22Rv1 (cell line): ENCODE measurements at regions not wholly inside any gene's neighbourhood (a gene's known extent, or its start where the extent isn't known, plus 50 kb on each side); places are given as distances from the start of the nearest gene placed in this dataset.

Experiments used
- H3K27ac ChIP-seq: fragments of 450-650 bp; 2 replicates; pipeline ENCODE4 v1.5.1; 2017
- ZFX ChIP-seq: fragments of 450-650 bp; IDR thresholded peaks from 2 replicates; pipeline ENCODE4 v1.6.1; 2017; ENCODE audit warnings: antibody characterized with exemption, borderline replicate concordance
- TF ChIP-seq, protein P1 (sequence below): fragments of 450-650 bp; IDR thresholded peaks from 2 replicates; pipeline ENCODE4 v1.5.1; 2017; ENCODE audit warnings: mild to moderate bottlenecking

DNA sequence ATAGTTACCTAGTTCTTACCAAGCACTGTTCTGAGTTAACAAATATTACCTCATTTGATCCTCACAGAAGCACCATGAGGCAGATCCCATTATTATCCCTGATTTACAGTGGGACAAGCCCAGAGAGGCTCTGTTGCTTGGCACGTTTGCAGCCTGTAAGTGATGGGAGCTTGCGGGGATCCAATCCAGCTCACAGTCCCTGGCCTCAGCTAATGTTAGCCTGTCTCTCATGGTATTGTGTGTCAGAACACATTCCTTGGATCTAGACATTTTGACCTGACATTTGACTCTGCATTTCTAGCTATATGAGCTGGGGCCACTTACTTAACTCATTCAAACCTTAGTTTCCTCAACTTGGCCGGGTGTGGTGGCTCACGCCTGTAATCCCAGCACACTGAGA lies 246.9 kb upstream of the LRTM1 start:
- H3K27ac ChIP-seq: no peak overlapping the region
- no peak for TF ChIP-seq ZFX
- TF ChIP-seq, protein P1, sequence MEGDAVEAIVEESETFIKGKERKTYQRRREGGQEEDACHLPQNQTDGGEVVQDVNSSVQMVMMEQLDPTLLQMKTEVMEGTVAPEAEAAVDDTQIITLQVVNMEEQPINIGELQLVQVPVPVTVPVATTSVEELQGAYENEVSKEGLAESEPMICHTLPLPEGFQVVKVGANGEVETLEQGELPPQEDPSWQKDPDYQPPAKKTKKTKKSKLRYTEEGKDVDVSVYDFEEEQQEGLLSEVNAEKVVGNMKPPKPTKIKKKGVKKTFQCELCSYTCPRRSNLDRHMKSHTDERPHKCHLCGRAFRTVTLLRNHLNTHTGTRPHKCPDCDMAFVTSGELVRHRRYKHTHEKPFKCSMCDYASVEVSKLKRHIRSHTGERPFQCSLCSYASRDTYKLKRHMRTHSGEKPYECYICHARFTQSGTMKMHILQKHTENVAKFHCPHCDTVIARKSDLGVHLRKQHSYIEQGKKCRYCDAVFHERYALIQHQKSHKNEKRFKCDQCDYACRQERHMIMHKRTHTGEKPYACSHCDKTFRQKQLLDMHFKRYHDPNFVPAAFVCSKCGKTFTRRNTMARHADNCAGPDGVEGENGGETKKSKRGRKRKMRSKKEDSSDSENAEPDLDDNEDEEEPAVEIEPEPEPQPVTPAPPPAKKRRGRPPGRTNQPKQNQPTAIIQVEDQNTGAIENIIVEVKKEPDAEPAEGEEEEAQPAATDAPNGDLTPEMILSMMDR: no peak

DNA sequence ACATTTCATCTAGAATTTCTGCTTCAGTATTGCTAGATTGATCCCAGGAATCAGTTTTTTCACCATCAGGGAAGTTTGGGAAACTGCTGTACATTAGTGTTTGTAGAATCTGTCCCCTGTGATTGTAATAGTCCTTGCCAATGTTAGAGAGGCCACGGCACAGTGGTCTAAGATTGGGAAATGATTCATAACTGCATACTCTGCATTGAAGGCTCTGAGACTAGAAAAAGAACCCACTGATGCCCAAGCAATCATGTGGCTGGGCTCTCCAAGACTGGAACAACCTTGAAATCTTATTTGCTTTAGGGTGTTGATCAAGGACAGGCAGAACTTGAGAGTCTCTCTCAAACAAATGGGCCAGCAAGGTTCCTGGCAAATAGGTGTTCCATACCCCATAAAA lies 245.6 kb upstream of the LRTM1 start:
- no peak overlapping the region for H3K27ac ChIP-seq
- TF ChIP-seq, protein P1: no peak
- TF ChIP-seq ZFX: no peak

DNA sequence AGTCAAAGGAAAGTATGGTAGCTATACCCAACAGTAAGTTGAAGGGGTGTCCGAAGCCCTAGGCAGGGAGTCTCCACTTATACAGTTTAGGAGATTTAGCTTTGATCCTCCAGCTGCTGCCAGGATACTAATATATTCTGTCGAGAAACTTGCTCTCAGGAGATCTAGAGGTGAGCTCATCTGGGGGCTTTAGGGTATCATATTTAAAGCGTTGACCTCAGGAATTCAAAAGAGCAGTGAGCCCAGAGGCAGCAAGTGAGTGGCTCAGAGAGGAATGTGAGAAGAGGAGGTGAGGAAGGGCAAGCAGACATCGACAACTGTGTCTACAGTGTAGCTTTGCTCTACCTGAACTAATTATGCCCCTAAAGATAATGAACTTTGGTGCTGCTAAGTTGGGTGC lies 245.1 kb upstream of the LRTM1 start:
- H3K27ac ChIP-seq: no peak overlapping the region
- TF ChIP-seq, protein P1: no peak
- TF ChIP-seq ZFX: no peak

DNA sequence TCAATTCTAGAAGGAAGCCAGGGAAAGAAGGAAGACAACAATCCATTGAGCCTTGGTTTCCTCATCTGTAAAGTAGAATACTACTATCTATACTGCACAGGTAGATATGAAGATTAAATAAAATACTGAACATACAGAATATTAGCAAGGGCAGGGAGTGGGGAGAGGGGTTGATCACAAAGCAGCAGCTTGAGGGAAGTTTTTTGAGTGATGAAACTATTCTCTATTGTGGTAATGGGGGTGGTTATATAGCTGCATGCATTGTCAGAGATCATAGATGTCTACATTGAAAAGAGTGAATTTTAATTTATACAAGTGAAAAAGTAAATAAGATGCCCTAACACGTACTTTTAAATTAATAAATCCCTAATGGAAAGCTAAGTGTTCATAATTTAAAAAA lies 242.6 kb upstream of the LRTM1 start:
- no peak for TF ChIP-seq ZFX
- TF ChIP-seq, protein P1: no peak
- H3K27ac ChIP-seq: no peak overlapping the region

DNA sequence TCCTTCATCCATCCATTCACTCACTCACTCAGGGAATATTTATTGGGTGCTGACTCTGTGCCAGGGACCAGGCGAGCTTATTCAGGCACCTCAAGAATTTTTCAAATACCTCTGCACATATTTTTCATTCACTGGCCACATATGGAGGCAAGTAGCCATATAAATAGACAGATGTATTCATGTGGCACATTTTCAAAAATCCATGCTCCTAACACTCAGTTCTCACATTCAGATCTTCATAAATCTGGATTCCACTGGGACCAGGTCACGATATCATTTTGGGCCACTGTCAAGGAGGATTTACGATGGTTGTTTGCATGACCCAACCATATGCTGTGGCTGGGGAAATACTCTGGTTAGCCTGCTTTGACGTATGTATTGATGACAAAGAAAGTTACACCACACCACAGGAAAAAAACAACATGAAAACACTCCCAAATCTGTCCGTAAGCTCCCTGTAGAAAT lies 241.8 kb upstream of the LRTM1 start:
- TF ChIP-seq, protein P1: no peak
- no peak for TF ChIP-seq ZFX
- no peak overlapping the region for H3K27ac ChIP-seq

DNA sequence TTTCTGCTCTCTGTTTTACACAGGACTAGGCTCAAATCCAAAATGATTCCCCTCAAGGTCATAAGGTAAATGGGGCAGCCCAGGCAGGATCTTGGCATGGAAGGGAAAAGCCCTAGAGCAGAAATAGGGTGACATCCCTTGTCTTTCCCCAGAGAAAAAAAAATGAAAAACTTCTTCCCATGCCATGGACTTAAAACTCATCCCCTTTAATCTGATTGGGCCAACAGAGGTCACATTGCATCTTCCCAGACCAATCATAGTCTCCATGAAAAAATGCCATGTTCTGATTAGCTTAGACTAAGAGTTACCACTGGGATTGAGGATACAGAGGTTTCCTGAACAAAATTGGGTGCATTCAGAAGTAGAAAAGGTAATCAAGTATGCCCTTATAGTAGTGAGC lies 241.3 kb upstream of the LRTM1 start:
- TF ChIP-seq, protein P1: no peak
- no peak overlapping the region for H3K27ac ChIP-seq

DNA sequence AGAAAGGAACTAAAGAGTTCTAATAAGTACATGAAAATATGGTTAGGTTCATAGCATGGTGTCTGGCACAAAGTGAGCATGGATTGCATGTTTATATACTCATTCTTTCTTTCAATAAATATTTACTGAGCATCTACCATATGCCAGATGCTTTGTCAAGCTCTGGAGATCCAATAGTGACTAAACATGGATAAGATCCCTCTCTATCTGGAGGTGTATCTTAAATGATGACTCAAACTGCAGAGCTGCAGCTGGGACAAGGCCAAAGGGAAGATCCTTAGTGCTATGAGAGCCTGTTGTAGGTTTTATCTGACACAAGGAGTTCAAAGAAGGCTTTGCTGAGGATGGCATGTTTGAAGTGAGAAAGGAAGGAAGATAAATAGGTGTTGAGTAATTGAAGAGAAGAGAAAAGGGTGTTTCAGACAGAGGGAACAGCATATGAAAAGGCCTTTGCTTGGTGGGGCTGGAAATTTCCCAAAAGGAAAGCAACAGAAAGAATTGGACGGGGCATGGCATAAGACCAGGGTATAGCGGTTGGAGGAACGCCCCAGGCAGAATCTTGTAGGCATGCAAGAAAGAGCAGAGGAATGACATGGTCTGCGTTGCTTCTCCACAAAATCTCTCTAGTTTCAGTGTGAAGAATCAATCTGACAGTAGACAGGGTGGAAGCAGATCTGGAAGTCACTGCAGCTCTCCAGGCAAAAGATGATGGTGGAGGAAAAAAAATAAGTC lies 239.9 kb upstream of the LRTM1 start:
- TF ChIP-seq ZFX: no peak
- TF ChIP-seq, protein P1: no peak
- no peak overlapping the region for H3K27ac ChIP-seq
